HFFc6 (cell line): ENCODE measurements at regions not wholly inside any gene's neighbourhood (a gene's known extent, or its start where the extent isn't known, plus 50 kb on each side); places are given as distances from the start of the nearest gene placed in this dataset.
A peak's percentile ranks its signal among the peaks of the same experiment; 100 is the strongest.
"Not testable (repeated sequence)": the region's sequence is repeated elsewhere in the genome, so short reads cannot be mapped to it uniquely, and the experiment has no call there.

Experiments used
- DNase-seq: peaks from one replicate; pipeline ENCODE4 v3.0.0-alpha.2; 2018
- H3K27ac Mint-ChIP-seq: 2 replicates; pipeline ENCODE4 v1.8.0; 2020; ENCODE audit warnings: mild to moderate bottlenecking, mixed read lengths
- H3K27me3 Mint-ChIP-seq: 2 replicates; pipeline ENCODE4 v1.8.0; 2021; ENCODE audit warnings: mild to moderate bottlenecking, moderate library complexity, mixed read lengths; ENCODE audit not compliant: insufficient read depth
- H3K36me3 Mint-ChIP-seq: 2 replicates; pipeline ENCODE4 v1.8.0; 2021; ENCODE audit warnings: low read depth, mixed read lengths
- H3K4me1 Mint-ChIP-seq: 2 replicates; pipeline ENCODE4 v1.8.0; 2020; ENCODE audit warnings: low read depth, mixed read lengths
- H3K4me3 Mint-ChIP-seq: 2 replicates; pipeline ENCODE4 v1.8.0; 2020; ENCODE audit warnings: mild to moderate bottlenecking, moderate library complexity, mixed read lengths
- H3K9me3 Mint-ChIP-seq: 2 replicates; pipeline ENCODE4 v1.8.0; 2020; ENCODE audit warnings: mild to moderate bottlenecking, mixed read lengths
- TF ChIP-seq, protein P1 (sequence below): fragments of 200-600 bp; sonication (generic); IDR thresholded peaks from 2 replicates; pipeline ENCODE4 v1.5.0; 2021; ENCODE audit warnings: antibody characterized with exemption, mild to moderate bottlenecking

DNA sequence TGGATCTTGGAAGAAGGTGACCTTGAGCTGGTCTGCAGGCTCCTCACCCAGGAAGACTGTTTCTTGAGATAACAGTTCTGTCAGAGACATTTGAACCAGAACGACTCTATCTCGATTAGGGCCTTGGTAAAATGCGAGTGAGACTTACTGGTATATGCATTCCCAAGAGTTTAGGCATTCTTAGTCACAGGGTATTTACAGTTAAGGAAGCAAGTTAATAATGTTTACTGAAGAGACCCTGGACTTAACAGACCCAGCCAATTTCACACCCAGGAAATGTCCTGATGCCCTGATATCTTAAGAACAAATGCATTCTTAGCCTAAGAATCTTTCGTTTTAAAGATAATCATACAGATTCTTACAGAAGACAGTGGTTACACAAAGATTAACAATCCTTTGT is 1867.2 kb upstream of the C9orf72 start:
- no peak for DNase-seq
- Mint-ChIP-seq H3K4me1 (peaks cover 16% of the 10 kb centered on the region), H3K9me3 (no peaks in the 10 kb centered on the region), H3K36me3 (no peaks in the 10 kb centered on the region), H3K4me3 (no peak overlapping the region), H3K27me3 (no peaks in the 10 kb centered on the region; the same call in 1 of the 2 replicates), H3K27ac (no peak overlapping the region; the same call in 1 of the 2 replicates)
- TF ChIP-seq, protein P1, sequence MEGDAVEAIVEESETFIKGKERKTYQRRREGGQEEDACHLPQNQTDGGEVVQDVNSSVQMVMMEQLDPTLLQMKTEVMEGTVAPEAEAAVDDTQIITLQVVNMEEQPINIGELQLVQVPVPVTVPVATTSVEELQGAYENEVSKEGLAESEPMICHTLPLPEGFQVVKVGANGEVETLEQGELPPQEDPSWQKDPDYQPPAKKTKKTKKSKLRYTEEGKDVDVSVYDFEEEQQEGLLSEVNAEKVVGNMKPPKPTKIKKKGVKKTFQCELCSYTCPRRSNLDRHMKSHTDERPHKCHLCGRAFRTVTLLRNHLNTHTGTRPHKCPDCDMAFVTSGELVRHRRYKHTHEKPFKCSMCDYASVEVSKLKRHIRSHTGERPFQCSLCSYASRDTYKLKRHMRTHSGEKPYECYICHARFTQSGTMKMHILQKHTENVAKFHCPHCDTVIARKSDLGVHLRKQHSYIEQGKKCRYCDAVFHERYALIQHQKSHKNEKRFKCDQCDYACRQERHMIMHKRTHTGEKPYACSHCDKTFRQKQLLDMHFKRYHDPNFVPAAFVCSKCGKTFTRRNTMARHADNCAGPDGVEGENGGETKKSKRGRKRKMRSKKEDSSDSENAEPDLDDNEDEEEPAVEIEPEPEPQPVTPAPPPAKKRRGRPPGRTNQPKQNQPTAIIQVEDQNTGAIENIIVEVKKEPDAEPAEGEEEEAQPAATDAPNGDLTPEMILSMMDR, result no peak

DNA sequence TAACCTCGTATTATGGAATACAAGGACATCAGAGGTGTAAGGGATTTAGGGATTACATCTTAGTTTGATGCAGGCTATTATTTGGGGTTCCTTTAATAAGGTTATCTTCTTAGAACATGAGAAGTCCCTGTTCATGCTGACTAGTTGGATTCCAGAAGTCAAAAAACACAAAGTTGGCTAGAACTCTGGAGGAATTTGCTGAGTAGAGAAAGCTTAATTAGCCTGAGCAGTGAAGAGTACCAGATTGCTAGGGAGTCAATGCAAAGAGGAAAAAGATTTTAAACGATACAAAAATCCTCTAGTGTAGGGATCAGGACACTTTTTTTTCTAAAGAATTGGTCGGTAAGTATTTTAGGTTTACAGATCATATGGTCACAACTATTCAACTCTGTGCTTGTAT is 1872.5 kb upstream of the C9orf72 start:
- Mint-ChIP-seq H3K27ac (no peak overlapping the region), H3K9me3 (no peaks in the 10 kb centered on the region), H3K27me3 (peaks cover 2% of the 10 kb centered on the region), H3K4me3 (no peak overlapping the region), H3K4me1 (peaks cover 5% of the 10 kb centered on the region; the same call in 1 of the 2 replicates), H3K36me3 (no peaks in the 10 kb centered on the region)
- no peak for DNase-seq
- TF ChIP-seq, protein P1, result no peak

GRCh38 chr9:29449306-29449705 is 1876.0 kb upstream of the C9orf72 start:
- DNase-seq, result no peak
- Mint-ChIP-seq H3K36me3 (no peaks in the 10 kb centered on the region), H3K27ac (no peak overlapping the region), H3K9me3 (peaks cover 19% of the 10 kb centered on the region; the same call in 1 of the 2 replicates), H3K4me1 (no peaks in the 10 kb centered on the region), H3K27me3 (peaks cover 4% of the 10 kb centered on the region), H3K4me3 (no peak overlapping the region)
- TF ChIP-seq, protein P1, result no peak

DNA sequence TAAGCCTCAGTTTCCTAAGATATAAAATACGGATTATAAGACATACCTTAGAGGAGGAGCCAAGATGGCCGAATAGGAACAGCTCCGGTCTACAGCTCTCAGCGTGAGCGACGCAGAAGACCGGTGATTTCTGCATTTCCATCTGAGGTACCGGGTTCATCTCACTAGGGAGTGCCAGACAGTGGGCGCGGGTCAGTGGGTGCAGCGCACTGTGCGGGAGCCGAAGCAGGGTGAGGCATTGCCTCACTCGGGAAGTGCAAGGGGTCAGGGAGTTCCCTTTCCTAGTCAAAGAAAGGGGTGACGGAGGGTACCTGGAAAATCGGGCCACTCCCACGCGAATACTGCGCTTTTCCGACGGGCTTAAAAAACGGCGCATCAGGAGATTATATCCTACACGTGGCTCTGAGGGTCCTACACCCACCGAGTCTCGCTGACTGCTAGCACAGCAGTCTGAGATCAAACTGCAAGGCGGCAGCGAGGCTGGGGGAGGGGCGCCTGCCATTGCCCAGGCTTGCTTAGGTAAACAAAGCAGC is 1877.1 kb upstream of the C9orf72 start:
- H3K4me1 Mint-ChIP-seq, H3K4me3 Mint-ChIP-seq, H3K36me3 Mint-ChIP-seq, DNase-seq, H3K27me3 Mint-ChIP-seq, H3K27ac Mint-ChIP-seq: not testable (repeated sequence)
- H3K9me3 Mint-ChIP-seq, result peaks cover 19% of the 10 kb centered on the region; the same call in 1 of the 2 replicates

- peaks cover 11% of the 10 kb centered on the region for H3K4me1 Mint-ChIP-seq
- peaks cover 2% of the 10 kb centered on the region; the same call in 1 of the 2 replicates for H3K27me3 Mint-ChIP-seq
- DNase-seq, result peak; percentile 66
- H3K4me3 Mint-ChIP-seq, result peak overlapping the region; percentile 40
- no peaks in the 10 kb centered on the region; the same call in 1 of the 2 replicates for H3K36me3 Mint-ChIP-seq
- peak overlapping the region; percentile 51 for H3K27ac Mint-ChIP-seq
- H3K9me3 Mint-ChIP-seq, result peaks cover 18% of the 10 kb centered on the region
- TF ChIP-seq, protein P1, result no peak
These were observed 1883.7 kb upstream of the C9orf72 start for GRCh38 chr9:29456940-29457339.

- Mint-ChIP-seq H3K4me3 (no peak overlapping the region), H3K27ac (no peak overlapping the region), H3K4me1 (no peaks in the 10 kb centered on the region), H3K9me3 (peaks cover 2% of the 10 kb centered on the region), H3K27me3 (peaks cover 4% of the 10 kb centered on the region; the same call in 1 of the 2 replicates), H3K36me3 (no peaks in the 10 kb centered on the region)
- TF ChIP-seq, protein P1, result no peak
- no peak for DNase-seq
These were observed 1902.2 kb upstream of the C9orf72 start for GRCh38 chr9:29475471-29475870.
